Fibroblast of mammary gland (primary cell): ENCODE measurements at regions not wholly inside any gene's neighbourhood (a gene's known extent, or its start where the extent isn't known, plus 50 kb on each side); places are given as distances from the start of the nearest gene placed in this dataset.
A peak's percentile ranks its signal among the peaks of the same experiment; 100 is the strongest.

Experiments used
- DNase-seq: peaks from one replicate; pipeline ENCODE4 v3.0.0-alpha.2; 2010; ENCODE audit warnings: low read depth
- H3K4me3 ChIP-seq: 2 replicates; pipeline ENCODE4 v1.5.1; 2011; ENCODE audit warnings: low read depth, mild to moderate bottlenecking, low read length, moderate library complexity; ENCODE audit not compliant: control insufficient read depth
- TF ChIP-seq, protein P1 (sequence below): conservative IDR thresholded peaks from 2 replicates; pipeline ENCODE4 v1.5.1; 2011; ENCODE audit warnings: low read depth, low read length, inconsistent platforms; ENCODE audit not compliant: control insufficient read depth, insufficient read depth

DNA sequence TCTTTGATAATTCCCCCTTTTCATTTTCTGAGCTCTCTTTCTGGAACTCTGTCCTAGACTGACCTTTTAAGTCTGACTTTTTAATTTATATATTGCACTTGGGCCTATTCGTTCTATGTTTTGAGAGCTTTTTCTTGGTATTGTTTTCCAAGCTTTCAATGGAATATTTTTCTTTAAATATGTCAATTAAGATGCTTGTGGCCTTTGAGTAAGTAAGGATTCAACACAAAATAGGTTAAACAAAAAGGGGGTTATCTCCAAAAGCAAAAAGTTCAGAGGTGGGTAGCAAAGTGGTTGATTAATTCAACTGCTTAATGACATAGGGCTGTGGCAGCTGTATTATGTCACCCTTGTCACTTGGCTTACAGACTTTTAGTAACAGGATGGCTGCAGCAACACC lies 315.9 kb downstream of the LMX1A start:
- no peak for DNase-seq
- H3K4me3 ChIP-seq: no peak overlapping the region
- TF ChIP-seq, protein P1, sequence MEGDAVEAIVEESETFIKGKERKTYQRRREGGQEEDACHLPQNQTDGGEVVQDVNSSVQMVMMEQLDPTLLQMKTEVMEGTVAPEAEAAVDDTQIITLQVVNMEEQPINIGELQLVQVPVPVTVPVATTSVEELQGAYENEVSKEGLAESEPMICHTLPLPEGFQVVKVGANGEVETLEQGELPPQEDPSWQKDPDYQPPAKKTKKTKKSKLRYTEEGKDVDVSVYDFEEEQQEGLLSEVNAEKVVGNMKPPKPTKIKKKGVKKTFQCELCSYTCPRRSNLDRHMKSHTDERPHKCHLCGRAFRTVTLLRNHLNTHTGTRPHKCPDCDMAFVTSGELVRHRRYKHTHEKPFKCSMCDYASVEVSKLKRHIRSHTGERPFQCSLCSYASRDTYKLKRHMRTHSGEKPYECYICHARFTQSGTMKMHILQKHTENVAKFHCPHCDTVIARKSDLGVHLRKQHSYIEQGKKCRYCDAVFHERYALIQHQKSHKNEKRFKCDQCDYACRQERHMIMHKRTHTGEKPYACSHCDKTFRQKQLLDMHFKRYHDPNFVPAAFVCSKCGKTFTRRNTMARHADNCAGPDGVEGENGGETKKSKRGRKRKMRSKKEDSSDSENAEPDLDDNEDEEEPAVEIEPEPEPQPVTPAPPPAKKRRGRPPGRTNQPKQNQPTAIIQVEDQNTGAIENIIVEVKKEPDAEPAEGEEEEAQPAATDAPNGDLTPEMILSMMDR: no peak

DNA sequence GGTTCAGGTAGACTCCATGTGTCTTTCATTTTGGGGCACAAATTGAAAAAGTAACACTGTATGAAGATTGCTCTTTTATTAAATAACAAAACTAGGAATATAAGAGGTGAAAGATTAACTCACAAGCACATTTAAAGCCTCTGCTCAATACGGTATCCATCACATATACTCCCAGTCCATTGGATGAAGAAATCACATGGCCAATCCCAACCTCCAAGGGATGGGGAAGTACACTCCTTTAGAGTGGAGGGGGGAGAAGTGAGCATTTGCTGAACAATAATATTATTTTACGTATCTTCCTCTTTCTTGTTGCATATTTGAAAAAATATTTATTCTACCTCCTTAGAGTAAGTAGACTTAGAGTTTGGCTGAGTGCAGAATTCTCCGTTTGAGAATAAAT lies 316.5 kb downstream of the LMX1A start:
- TF ChIP-seq, protein P1: no peak
- no peak overlapping the region for H3K4me3 ChIP-seq
- no peak for DNase-seq

DNA sequence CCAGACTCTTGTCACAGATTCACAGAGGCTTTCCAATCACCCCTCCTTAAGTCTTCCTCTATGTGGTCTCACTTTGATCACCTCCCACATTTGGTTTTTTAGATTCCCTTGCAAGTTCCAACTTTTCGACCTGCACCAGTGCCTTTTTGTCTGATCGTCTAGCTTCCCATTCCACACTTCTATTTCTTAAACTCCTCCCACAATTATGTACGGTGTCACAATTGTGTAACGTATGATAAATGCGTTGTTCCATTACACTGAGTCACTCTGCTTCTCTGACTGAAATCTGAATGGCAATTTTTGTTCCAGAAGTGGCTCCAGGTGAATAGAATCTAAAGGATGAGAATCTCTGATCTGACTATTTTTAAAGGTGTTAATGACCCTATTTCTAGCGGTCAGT lies 320.1 kb downstream of the LMX1A start:
- DNase-seq: no peak
- TF ChIP-seq, protein P1: no peak
- no peak overlapping the region for H3K4me3 ChIP-seq

DNA sequence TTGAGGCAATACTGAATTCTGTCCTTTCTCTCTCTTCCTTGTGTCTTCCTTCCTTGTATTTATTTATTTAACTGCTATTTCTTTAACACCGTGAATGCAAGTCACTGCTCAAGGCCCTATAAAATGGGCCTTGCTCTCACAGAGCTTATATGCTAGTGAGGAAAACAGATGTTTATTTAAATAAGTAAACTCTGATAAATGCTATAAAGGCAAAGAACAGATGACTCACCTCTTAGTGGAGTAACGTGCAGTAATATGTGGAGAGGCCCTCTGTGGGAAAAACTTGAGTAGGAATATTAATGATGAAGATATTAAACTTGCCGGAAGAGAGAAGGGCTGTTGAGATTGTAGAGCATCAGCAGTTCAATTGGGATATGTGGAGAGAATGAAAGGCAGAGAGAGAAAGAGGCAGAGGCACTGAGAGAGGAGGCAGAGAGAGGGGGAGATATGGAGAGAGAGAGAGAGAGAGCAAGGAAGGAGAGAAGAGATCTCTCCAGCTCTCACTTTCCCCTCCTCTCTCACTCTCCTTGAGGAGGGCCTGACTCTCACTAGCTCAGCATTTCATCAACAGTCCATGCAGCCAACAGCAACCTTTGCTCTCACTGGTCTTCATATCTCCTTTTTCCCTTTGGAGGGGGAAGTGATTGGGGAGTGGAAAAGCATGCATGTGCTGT lies 322.2 kb downstream of the LMX1A start:
- no peak overlapping the region for H3K4me3 ChIP-seq
- peak; percentile 31 for DNase-seq
- TF ChIP-seq, protein P1: no peak

DNA sequence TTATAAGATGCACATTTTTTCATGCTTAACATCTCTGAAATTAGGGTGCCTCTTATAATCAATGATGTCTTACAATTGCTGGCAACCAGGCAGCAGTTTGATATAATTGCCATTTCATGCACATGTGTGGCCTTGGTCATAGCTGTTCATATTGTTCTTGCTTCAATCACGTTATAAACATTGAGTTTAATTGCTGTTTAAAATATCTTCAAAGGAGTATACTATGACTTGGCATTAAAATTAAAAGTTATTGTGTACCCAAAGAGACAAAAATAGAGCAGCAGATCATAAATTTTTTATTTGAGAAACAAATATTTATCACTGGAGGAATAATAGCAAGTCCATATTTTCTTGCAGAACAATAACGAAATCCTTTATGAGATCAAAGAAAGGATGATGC lies 325.5 kb downstream of the LMX1A start:
- no peak overlapping the region for H3K4me3 ChIP-seq
- no peak for DNase-seq
- TF ChIP-seq, protein P1: no peak

DNA sequence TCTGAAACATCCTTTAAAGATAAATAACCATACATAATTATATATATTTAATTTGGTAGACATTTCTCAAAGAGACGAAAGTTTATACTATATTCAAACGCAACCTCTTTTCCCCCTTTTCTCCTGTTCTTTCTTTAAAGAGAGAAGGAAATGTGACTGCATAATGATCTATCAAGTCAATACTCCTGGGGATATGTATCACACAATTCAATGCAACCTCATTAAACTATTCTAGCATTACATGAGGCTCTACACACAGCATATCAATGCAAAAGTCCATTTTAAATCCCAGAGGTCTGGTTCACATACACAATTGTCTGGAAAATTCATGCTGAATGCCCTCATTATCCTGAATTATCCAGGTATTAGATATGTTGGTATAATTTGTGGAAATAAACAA lies 330.7 kb downstream of the LMX1A start:
- TF ChIP-seq, protein P1: no peak
- no peak for DNase-seq

DNA sequence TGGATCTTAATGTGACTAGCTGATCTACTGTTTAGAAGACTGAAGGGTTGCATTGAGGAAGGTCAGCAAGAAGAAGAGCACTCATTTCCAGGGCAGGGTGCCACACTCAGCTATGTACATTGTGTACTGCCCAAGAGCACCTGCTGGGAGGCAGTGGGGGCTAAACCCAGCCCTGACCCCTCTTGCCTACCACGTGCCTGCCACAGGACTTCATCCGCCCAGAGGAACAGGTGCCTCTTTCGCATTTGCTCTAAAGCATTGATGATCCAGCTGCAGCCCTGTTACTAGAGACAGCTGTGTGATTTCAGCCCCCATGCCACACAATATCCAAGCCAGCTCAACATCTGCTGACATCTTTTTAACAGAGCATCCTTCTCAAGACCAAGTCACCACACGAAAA lies 341.8 kb downstream of the LMX1A start:
- TF ChIP-seq, protein P1: no peak
- no peak for DNase-seq
- no peak overlapping the region for H3K4me3 ChIP-seq

More for the DNA sequence above, 330.7 kb downstream of the LMX1A start:
- no peak overlapping the region for H3K4me3 ChIP-seq
